GM21737 (cell line): ENCODE measurements at regions not wholly inside any gene's neighbourhood (a gene's known extent, or its start where the extent isn't known, plus 50 kb on each side); places are given as distances from the start of the nearest gene placed in this dataset.

Experiments used
- ATAC-seq: cut with Tn5 transposase; IDR thresholded peaks from one replicate; pipeline ENCODE4 v1.9.1; 2021; ENCODE audit warnings: mild to moderate bottlenecking, moderate library complexity; ENCODE audit not compliant: unreplicated experiment

GRCh38 chr7:85733169-85733915, 546.5 kb upstream of the SEMA3D start:
- no peak for ATAC-seq

GRCh38 chr7:85730012-85730411, 543.2 kb upstream of the SEMA3D start:
- ATAC-seq = no peak

DNA sequence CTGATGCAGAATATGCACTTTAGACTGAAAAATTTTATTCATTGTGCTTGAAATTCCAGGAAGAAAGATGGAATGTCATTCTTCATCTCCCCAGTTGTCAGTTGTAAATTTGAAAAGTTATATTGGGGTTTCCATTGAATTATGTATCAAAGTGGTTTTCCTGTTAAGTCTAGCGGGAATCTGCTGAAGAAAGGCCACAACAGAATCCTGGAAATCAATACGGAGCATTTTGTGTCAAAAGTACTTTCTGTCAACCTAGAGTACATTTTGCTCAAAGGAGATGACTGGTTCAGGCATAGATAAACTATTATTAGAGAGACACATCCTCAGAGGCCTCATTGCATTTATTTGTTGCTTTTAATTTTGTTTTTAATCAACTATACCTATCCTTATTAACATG, 538.2 kb upstream of the SEMA3D start:
- ATAC-seq = no peak

- ATAC-seq = no peak
These were observed 533.4 kb upstream of the SEMA3D start for GRCh38 chr7:85719981-85720953.

DNA sequence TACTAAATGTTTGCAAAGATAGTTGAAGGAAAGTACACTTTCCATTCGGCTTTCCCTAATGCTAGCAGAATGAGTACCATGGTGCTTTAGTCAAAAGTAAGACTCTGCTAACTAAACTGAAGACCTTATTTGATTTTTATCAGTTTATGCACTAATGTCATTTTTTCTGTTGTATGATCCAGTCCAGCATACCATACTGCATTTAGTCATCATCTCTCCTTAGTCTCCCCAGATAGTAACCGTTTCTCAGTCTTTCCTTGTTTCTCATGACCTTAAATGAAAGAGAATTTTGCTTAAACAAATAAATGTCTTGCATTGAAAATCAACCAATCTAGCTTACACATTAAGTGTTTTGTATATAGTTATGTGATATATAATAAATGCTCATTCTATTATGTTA, 529.5 kb upstream of the SEMA3D start:
- no peak for ATAC-seq

DNA sequence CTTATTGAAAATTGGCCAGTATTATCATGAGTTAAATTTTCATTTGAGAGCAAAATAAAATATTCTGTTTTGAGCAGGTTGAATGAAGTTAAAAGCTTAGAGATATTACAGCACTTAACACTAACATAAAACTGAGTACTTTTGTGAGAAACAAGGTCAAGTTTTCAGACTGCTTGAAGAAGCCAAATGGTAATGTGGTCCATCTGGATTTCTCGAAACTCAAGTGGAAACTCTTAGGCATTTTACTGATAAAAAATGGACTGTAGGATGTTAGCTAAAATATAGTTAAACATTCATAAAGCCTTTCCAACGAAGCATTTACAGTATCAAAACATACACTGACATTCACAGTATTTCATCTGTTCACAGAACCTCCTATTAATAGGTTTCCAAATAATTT, 528.1 kb upstream of the SEMA3D start:
- ATAC-seq = no peak

- ATAC-seq = no peak
These were observed 527.3 kb upstream of the SEMA3D start for GRCh38 chr7:85714043-85714578.

- ATAC-seq = no peak
These were observed 526.3 kb upstream of the SEMA3D start for GRCh38 chr7:85713171-85713570.

- no peak for ATAC-seq
These were observed 525.0 kb upstream of the SEMA3D start for GRCh38 chr7:85711894-85712293.

- no peak for ATAC-seq
These were observed 524.1 kb upstream of the SEMA3D start for GRCh38 chr7:85710960-85711359.

GRCh38 chr7:85708221-85708620, 521.4 kb upstream of the SEMA3D start:
- no peak for ATAC-seq

GRCh38 chr7:85705076-85705475, 518.2 kb upstream of the SEMA3D start:
- ATAC-seq = no peak

DNA sequence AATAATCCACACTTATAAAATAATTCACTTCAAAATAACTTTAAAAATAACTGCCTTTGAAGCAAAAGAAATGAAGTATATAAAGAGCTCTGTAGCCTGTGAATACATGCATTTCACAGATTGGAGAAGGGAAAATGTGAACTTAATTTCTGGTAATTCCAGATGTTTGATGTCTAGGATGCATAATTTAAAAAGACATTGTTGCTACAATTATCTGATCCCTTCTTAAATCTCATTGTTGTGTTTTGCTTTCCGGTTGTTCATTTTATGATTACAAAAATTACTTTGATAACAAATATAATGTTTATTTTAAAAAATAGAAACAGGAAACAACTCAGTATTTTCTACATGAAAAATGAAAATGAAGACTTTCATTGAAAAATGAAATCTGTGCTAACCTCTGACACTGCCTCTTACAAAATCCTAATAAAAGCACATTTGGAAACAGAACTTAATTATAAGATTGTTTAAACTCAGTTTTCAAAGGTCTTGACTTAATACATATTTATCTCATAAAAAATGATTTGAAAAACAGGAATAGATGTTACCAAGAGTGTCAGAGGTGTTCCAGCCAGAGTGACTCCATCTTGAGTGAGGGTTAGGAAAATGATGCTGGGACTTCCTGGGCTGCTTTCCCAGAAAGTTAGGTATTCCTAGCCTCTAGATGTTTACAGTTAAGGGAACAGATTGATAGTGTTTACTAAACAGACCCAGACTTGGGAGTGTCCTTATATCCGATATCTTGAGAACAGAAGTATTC, 516.6 kb upstream of the SEMA3D start:
- ATAC-seq = no peak

DNA sequence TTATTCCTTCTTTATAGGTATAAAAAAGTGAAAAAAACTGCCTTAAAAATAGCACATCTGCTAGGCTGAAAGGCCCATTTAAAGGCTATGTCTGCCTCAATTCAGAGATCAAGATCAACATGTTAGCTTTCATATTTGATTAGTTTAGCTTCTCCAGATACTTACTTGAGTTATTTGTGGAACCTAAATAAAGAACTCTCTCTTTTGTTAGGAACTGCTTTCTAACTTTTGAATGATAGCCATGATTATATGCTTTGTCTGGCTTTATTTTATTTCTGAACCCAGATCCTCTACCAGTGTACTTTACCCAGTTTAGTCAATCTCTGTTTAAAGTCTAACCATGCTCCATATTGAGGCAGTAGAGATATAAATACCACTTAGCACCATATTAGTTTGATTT, 515.5 kb upstream of the SEMA3D start:
- ATAC-seq = no peak

DNA sequence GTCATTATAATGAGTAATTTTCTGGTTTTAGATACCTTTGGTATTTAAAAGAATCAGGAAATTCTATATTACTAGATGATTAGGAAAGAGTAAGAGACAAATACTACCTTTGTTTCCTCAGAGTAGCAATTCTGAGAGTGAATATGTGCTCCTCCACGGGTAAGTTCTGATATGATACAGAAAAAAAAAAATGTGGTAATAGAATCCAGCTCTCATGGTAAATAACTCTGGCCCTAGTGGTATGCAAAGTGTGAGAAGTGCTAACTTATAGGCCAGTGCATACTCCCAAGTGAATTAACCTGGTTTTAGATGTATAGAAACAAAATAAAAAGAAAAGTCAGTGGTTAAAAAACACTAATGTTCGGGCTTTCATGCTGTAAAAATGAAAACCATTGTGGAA, 512.6 kb upstream of the SEMA3D start:
- no peak for ATAC-seq

DNA sequence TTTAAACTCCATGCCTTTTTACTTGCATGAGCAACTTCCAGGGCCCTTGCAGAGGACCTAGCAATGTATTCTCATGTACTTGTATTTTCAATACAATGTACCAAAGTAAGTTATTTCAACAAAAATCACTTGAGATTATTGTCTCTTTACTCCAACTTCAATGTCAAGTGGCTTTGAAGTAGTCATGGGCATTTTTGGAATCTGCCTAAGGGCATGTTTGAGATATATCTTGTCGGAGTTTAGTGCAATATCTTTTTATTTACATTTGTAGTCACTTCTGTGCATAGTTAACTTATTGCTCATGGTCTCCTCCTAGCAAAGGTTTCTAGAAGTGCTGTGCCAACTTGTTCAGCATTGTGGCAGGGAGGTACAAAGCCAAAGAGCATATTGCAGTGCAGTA, 508.7 kb upstream of the SEMA3D start:
- no peak for ATAC-seq

DNA sequence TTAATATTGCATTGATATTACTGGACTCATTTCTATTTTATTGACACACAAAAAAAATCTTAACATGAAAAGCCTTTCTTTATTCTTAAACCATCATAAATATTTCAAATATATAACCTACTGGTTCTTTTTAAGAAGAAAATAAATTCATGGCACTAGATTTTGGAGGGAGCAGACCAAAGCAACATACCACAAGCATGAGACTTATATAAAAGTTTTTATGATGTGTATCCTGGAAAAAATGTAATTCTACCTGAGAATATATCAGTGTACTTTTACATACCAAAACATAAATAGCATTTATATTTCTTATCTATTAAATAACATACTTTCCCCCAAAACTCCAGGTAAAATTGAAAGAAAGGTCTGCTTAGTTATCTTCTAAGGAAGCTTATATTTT, 508.2 kb upstream of the SEMA3D start:
- no peak for ATAC-seq

DNA sequence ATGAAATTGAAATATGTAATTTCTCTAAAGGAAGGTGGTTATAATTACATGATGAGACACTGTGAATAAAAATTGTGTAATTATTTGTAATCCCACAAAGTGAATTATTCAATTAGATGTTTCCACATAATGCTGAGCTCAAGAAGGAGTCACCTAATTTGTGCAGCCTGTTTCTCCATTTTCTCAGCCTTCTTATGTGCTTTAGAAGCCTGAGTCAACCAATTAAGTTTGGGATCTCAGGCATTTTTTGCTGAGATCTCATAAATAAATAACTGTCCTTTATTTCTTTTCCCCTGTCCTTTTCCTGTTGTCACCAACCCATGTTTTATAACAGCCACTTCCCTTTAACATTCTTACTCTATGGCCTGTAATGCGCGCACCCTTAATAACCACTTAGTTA, 506.5 kb upstream of the SEMA3D start:
- ATAC-seq = no peak

DNA sequence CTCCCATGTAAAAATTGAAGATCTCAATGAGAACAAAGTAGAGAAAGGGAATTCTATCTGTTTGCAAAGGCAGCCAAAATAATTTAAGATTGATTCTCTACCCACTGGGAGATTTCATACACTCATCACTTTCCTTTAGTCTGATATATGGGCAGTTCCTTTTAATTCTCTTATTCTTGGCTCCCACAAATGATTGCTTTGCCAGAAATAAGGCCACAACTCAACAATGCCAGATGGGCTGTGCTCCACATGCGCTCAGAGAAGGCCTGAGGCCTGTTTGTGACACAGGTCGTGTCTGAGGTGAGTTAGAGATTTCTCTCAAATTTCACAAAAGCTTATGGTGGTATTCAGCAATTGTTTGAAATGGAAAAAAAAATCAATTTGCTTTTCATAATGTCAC, 501.9 kb upstream of the SEMA3D start:
- ATAC-seq = no peak

- no peak for ATAC-seq
These were observed 499.7 kb upstream of the SEMA3D start for GRCh38 chr7:85686401-85687181.
